BLaER1 (cell line): ENCODE measurements at regions not wholly inside any gene's neighbourhood (a gene's known extent, or its start where the extent isn't known, plus 50 kb on each side); places are given as distances from the start of the nearest gene placed in this dataset.

Experiments used
- H3K27ac ChIP-seq: shearing (Covaris generic); formaldehyde crosslinking; 2 replicates; pipeline ENCODE4 v1.8.1; 2022
- H3K27me3 ChIP-seq: shearing (Covaris generic); formaldehyde crosslinking; 2 replicates; pipeline ENCODE4 v1.8.1; 2022
- H3K36me3 ChIP-seq: shearing (Covaris generic); formaldehyde crosslinking; 2 replicates; pipeline ENCODE4 v1.8.1; 2022
- H3K4me1 ChIP-seq: shearing (Covaris generic); formaldehyde crosslinking; 2 replicates; pipeline ENCODE4 v1.8.1; 2022
- H3K4me2 ChIP-seq: shearing (Covaris generic); formaldehyde crosslinking; 2 replicates; pipeline ENCODE4 v1.8.1; 2022
- H3K4me3 ChIP-seq: shearing (Covaris generic); formaldehyde crosslinking; 2 replicates; pipeline ENCODE4 v1.8.1; 2022
- H3K9ac ChIP-seq: shearing (Covaris generic); formaldehyde crosslinking; 2 replicates; pipeline ENCODE4 v1.8.1; 2022
- H3K9me3 ChIP-seq: shearing (Covaris generic); formaldehyde crosslinking; 2 replicates; pipeline ENCODE4 v1.8.1; 2022
- H4K20me1 ChIP-seq: shearing (Covaris generic); formaldehyde crosslinking; 2 replicates; pipeline ENCODE4 v1.8.1; 2022
- Cebpa-rat ChIP-seq: shearing (Covaris generic); IDR thresholded peaks from 2 replicates; pipeline ENCODE4 v1.8.1; 2022

GRCh38 chr1:68651115-68651514 lies 154.2 kb upstream of the DEPDC1 start:
- H3K9me3 ChIP-seq, result no peaks in the 10 kb centered on the region
- no peak overlapping the region for H3K4me3 ChIP-seq
- TF ChIP-seq Cebpa-rat, result no peak
- H3K4me1 ChIP-seq, result no peaks in the 10 kb centered on the region
- no peak overlapping the region for H3K9ac ChIP-seq
- H3K27me3 ChIP-seq, result no peaks in the 10 kb centered on the region
- H3K4me2 ChIP-seq, result no peak overlapping the region
- no peak overlapping the region for H3K27ac ChIP-seq
- H3K36me3 ChIP-seq, result no peaks in the 10 kb centered on the region
- H4K20me1 ChIP-seq, result no peaks in the 10 kb centered on the region

GRCh38 chr1:68653882-68654281 lies 157.0 kb upstream of the DEPDC1 start:
- Histone ChIP-seq H3K27me3 (no peaks in the 10 kb centered on the region), H3K4me2 (no peak overlapping the region), H3K9me3 (no peaks in the 10 kb centered on the region), H3K36me3 (no peaks in the 10 kb centered on the region), H3K4me3 (no peak overlapping the region), H3K27ac (no peak overlapping the region), H3K4me1 (no peaks in the 10 kb centered on the region), H3K9ac (no peak overlapping the region), H4K20me1 (no peaks in the 10 kb centered on the region)
- TF ChIP-seq Cebpa-rat, result no peak; the same call in 1 of the 2 replicates

- Histone ChIP-seq H3K4me1 (no peaks in the 10 kb centered on the region), H3K9ac (no peak overlapping the region), H3K9me3 (no peaks in the 10 kb centered on the region), H4K20me1 (no peaks in the 10 kb centered on the region), H3K4me2 (no peak overlapping the region), H3K27me3 (no peaks in the 10 kb centered on the region), H3K4me3 (no peak overlapping the region), H3K36me3 (no peaks in the 10 kb centered on the region), H3K27ac (no peak overlapping the region)
- TF ChIP-seq Cebpa-rat, result no peak
Measured at GRCh38 chr1:68673771-68674170, 176.9 kb upstream of the DEPDC1 start.

DNA sequence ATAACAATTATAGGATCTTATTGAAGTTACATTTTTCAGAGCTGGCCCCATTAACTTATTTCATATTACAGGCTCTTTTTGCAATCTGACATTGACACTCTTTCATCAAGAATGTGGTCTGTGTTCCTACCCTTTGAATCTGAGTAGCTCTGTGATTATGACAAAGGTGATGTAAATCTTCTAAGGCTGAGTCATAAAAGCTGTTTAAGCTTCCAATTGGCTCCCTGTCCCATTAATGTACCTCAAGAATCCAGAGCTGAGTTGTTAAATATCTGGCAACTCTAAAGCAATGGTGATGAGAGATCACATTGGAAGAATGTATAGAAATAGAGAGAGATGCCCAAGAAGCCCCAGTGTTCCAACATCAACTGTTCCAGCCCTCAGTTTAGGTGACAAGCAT lies 178.5 kb upstream of the DEPDC1 start:
- Histone ChIP-seq H3K9me3 (no peaks in the 10 kb centered on the region), H3K27me3 (no peaks in the 10 kb centered on the region), H3K4me1 (no peaks in the 10 kb centered on the region), H4K20me1 (no peaks in the 10 kb centered on the region), H3K27ac (no peak overlapping the region), H3K9ac (no peak overlapping the region), H3K36me3 (no peaks in the 10 kb centered on the region), H3K4me2 (no peak overlapping the region), H3K4me3 (no peak overlapping the region)
- TF ChIP-seq Cebpa-rat, result no peak

GRCh38 chr1:68677684-68678351 lies 180.9 kb upstream of the DEPDC1 start:
- Histone ChIP-seq H3K4me2 (no peak overlapping the region), H3K27ac (no peak overlapping the region), H3K27me3 (no peaks in the 10 kb centered on the region), H3K4me3 (no peak overlapping the region), H3K9me3 (no peaks in the 10 kb centered on the region), H3K9ac (no peak overlapping the region), H3K4me1 (no peaks in the 10 kb centered on the region), H3K36me3 (no peaks in the 10 kb centered on the region), H4K20me1 (no peaks in the 10 kb centered on the region)
- no peak for TF ChIP-seq Cebpa-rat

DNA sequence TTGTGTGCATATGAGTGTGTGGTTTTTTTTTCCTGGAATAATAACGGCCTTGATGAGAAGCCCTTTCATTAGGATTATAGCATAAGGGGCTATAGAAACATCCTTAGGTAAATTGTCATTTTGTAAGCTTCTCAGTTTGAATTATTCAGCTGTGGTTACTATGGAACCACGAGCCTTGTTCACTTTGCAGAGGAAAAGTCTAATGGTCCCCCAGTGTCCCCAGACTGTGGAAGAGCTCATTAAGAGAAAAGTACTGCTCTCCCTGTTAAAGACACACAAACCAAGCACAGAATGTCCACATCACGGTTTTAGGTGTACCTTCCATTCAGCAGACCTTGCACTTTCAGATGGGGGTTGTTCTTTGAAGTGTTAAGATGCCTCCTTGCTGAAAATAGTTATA lies 199.3 kb upstream of the DEPDC1 start:
- Histone ChIP-seq H3K4me1 (no peaks in the 10 kb centered on the region), H4K20me1 (no peaks in the 10 kb centered on the region), H3K9me3 (no peaks in the 10 kb centered on the region), H3K4me3 (no peak overlapping the region), H3K36me3 (no peaks in the 10 kb centered on the region), H3K9ac (no peak overlapping the region), H3K27ac (no peak overlapping the region), H3K27me3 (no peaks in the 10 kb centered on the region), H3K4me2 (no peak overlapping the region)
- TF ChIP-seq Cebpa-rat, result no peak

GRCh38 chr1:68703921-68704354 lies 207.1 kb upstream of the DEPDC1 start:
- H3K4me2 ChIP-seq, result no peak overlapping the region
- H4K20me1 ChIP-seq, result no peaks in the 10 kb centered on the region

GRCh38 chr1:68704800-68705443 lies 208.0 kb upstream of the DEPDC1 start:
- Histone ChIP-seq H3K27me3 (no peaks in the 10 kb centered on the region), H3K27ac (no peak overlapping the region)

More at GRCh38 chr1:68703921-68704354, 207.1 kb upstream of the DEPDC1 start:
- no peak overlapping the region for H3K27ac ChIP-seq
- H3K9me3 ChIP-seq, result peaks cover under 1% of the 10 kb centered on the region; the same call in 1 of the 2 replicates
- H3K9ac ChIP-seq, result no peak overlapping the region
- TF ChIP-seq Cebpa-rat, result no peak
- no peak overlapping the region for H3K4me3 ChIP-seq
- H3K36me3 ChIP-seq, result no peaks in the 10 kb centered on the region
- H3K27me3 ChIP-seq, result no peaks in the 10 kb centered on the region
- H3K4me1 ChIP-seq, result no peaks in the 10 kb centered on the region

GRCh38 chr1:68705466-68705865 lies 208.6 kb upstream of the DEPDC1 start:
- Histone ChIP-seq H3K4me3 (no peak overlapping the region), H3K9me3 (peaks cover 15% of the 10 kb centered on the region), H3K36me3 (no peaks in the 10 kb centered on the region), H3K4me2 (no peak overlapping the region), H3K9ac (no peak overlapping the region), H3K27me3 (no peaks in the 10 kb centered on the region), H3K4me1 (no peaks in the 10 kb centered on the region), H4K20me1 (no peaks in the 10 kb centered on the region), H3K27ac (no peak overlapping the region)
- no peak for TF ChIP-seq Cebpa-rat

More at GRCh38 chr1:68704800-68705443, 208.0 kb upstream of the DEPDC1 start:
- H3K4me2 ChIP-seq, result no peak overlapping the region
- no peak overlapping the region for H3K9ac ChIP-seq
- H3K9me3 ChIP-seq, result peaks cover 10% of the 10 kb centered on the region
- no peaks in the 10 kb centered on the region for H3K36me3 ChIP-seq
- no peaks in the 10 kb centered on the region for H4K20me1 ChIP-seq
- H3K4me1 ChIP-seq, result no peaks in the 10 kb centered on the region
- TF ChIP-seq Cebpa-rat, result no peak
- no peak overlapping the region for H3K4me3 ChIP-seq

GRCh38 chr1:68706639-68707317 lies 209.9 kb upstream of the DEPDC1 start:
- H3K9me3 ChIP-seq, result peaks cover 19% of the 10 kb centered on the region
- H3K27me3 ChIP-seq, result no peaks in the 10 kb centered on the region
- no peak overlapping the region for H3K27ac ChIP-seq
- no peaks in the 10 kb centered on the region for H3K4me1 ChIP-seq
- H4K20me1 ChIP-seq, result no peaks in the 10 kb centered on the region
- no peaks in the 10 kb centered on the region for H3K36me3 ChIP-seq
- no peak overlapping the region for H3K9ac ChIP-seq
- H3K4me3 ChIP-seq, result no peak overlapping the region
- TF ChIP-seq Cebpa-rat, result no peak
- no peak overlapping the region for H3K4me2 ChIP-seq
